Heart left ventricle (tissue), 16 donors: ENCODE measurements at regions not wholly inside any gene's neighbourhood (a gene's known extent, or its start where the extent isn't known, plus 50 kb on each side); places are given as distances from the start of the nearest gene placed in this dataset.

ENCODE experiments used
- ATAC-seq, 4 donors: fragments of 200-7000 bp; cut with Tn5 transposase; one replicate each; pipeline ENCODE4 v1.9.1; 2020 to 2022; ENCODE audit warnings: moderate library complexity in 4 of 4, mild to moderate bottlenecking in 3 of 4, moderate number of reproducible peaks in 1 of 4
- DNase-seq, 5 donors: peaks; one replicate each; pipeline ENCODE4 v3.0.0-alpha.2; 2020
- H3K27ac ChIP-seq, 12 donors: fragments of 200-600 bp; sonication (generic) in 4 of 12; one replicate each; pipeline versions ENCODE4 v1.5.0 to v1.8.0; 2016 to 2022; ENCODE audit warnings: mild to moderate bottlenecking in 2 of 12
- H3K27me3 ChIP-seq, 9 donors: fragments of 200-600 bp; sonication (generic) in 2 of 9; one replicate each; pipeline versions ENCODE4 v1.5.1 to v1.8.0; 2016 to 2022; ENCODE audit warnings: mild to moderate bottlenecking in 3 of 9
- H3K36me3 ChIP-seq, 9 donors: fragments of 200-600 bp; sonication (generic) in 2 of 9; one replicate each; pipeline versions ENCODE4 v1.5.0 to v1.8.0; 2018 to 2022; ENCODE audit warnings: mild to moderate bottlenecking in 2 of 9
- H3K4me1 ChIP-seq, 12 donors: fragments of 200-600 bp; sonication (generic) in 4 of 12; one replicate each; pipeline versions ENCODE4 v1.5.0 to v1.8.0; 2016 to 2022; ENCODE audit warnings: mild to moderate bottlenecking in 3 of 12
- H3K4me3 ChIP-seq, 12 donors: fragments of 200-600 bp; sonication (generic) in 4 of 12; one replicate each; pipeline versions ENCODE4 v1.5.0 to v1.8.0; 2017 to 2022; ENCODE audit warnings: mild to moderate bottlenecking in 9 of 12, moderate library complexity in 4 of 12
- H3K9me3 ChIP-seq, 12 donors: fragments of 200-600 bp; sonication (generic) in 4 of 12; one replicate each; pipeline versions ENCODE4 v1.5.0 to v1.8.0; 2016 to 2022; ENCODE audit warnings: mild to moderate bottlenecking in 1 of 12
- CTCF ChIP-seq, 12 donors: fragments of 200-600 bp; sonication (generic) in 4 of 12; IDR thresholded peaks; one replicate each; pipeline versions ENCODE4 v1.5.0 to v1.8.0; 2018 to 2022; ENCODE audit warnings: antibody characterized with exemption in 12 of 12, mild to moderate bottlenecking in 5 of 12
- POLR2A ChIP-seq, 2 donors: fragments of 450-650 bp; IDR thresholded peaks; one replicate each; pipeline ENCODE4 v1.6.1; 2017; ENCODE audit warnings: antibody characterized with exemption in 2 of 2, mild to moderate bottlenecking in 2 of 2, moderate library complexity in 2 of 2
- WGBS, 4 donors: extraction: QIAGEN DNeasy Blood & Tissue Kit in 2 of 4; methylation state at CpG; one replicate each; pipeline versions ENCODE4 v1.1.5 to v1.1.7; 2013 to 2018; 5-methylcytosine and 5-hydroxymethylcytosine counted together
- intact Hi-C, 10 donors: fragments of 100-400 bp; cut with DNase I; formaldehyde crosslinking; loops; one replicate each; pipeline versions ENCODE4 v1.11.1 to v1.14.2; 2022
- donor health status: ischemic (EF 13 %, LVEDD 7.1; RV severe dilation, severe dysfunction).
- donor health status: healthy with polysubstance abuse.
- donor health status: DM: no; HTN: yes; CAD: no.
- donor health status: DM: no; HTN: no; CAD: no.
- donor health status: ischemic (EF 25% LVEDD 6.9; RV normal size, moderate dysfunction).
- donor health status: ischemic (EF 25% LVEDD 5.7; RV mildly dilated, moderate dysfunction).
- donor health status: healthy.
- donor health status: DM: yes; HTN: yes; CAD: no.
- donor health status: ischemic (EF 35%, LVEDD 5.7; RV mildly dilated, moderate dysfunction).
- donor health status: nonischemic (EF 11% LVEDD 7.7; RV severe dilation, severe dysfunction).
- donor health status: DM: yes; HTN: yes; CAD: no.
- donor health status: PGD.
- donor health status: ischemic (EF 29% LVEDD 5.4; RV normal size, mild dysfunction).
- donor health status: nonischemic (EF 23%, LVEDD 6.1; RV moderate dilation, normal function).

- intact Hi-C loops: no loop called here
Measured at GRCh38 chr5:12335938-12336337, 431.7 kb upstream of the CTNND2 start.

DNA sequence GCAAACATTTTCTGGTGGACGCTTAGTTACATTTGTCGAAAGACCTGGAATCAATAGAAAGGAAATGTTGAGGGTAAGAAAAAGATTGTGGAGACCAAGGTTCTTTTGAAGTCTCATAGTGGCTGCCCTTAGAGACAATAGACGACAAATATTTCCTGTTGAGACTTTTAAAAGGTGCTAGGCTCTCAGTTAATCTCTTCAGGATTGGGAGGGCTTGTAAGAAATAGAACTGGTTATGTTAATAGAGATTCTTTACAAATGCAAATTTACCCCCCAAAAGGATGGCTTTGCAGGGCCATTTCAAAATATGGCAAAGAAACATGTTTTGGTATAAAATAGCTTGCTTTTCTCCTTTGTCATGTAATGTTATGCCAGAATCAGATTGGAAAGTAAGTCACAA is 428.2 kb upstream of the CTNND2 start:
- Histone ChIP-seq H3K27ac (no peak overlapping the region), H3K9me3 (peaks cover 0 to 21% (median 0%) of the 10 kb centered on the region in 12 donors), H3K4me1 (no peaks in the 10 kb centered on the region), H3K36me3 (no peaks in the 10 kb centered on the region), H3K27me3 (no peaks in the 10 kb centered on the region), H3K4me3 (no peak overlapping the region)
- no peak for TF ChIP-seq POLR2A (IDR thresholded peaks at IDR 0.05)
- TF ChIP-seq CTCF (IDR thresholded peaks at IDR 0.05): no peak
- WGBS, 4 donors: 24 to 34% (median 29%) methylated on average over 3 of the region's 3 CpGs
- no peak for DNase-seq
- intact Hi-C loops: no loop called here
- ATAC-seq: no peak

More at GRCh38 chr5:12335938-12336337, 431.7 kb upstream of the CTNND2 start:
- H3K4me3 ChIP-seq: no peak overlapping the region
- peaks cover 0 to 10% (median 0%) of the 10 kb centered on the region in 12 donors for H3K9me3 ChIP-seq
- no peak for DNase-seq
- H3K36me3 ChIP-seq: no peaks in the 10 kb centered on the region
- WGBS, 4 donors: 30 to 42% (median 36%) methylated on average over 3 of the region's 3 CpGs
- TF ChIP-seq CTCF (IDR thresholded peaks at IDR 0.05) (no peak), POLR2A (IDR thresholded peaks at IDR 0.05) (no peak)
- H3K27me3 ChIP-seq: no peaks in the 10 kb centered on the region
- no peak overlapping the region for H3K27ac ChIP-seq
- ATAC-seq: no peak
- H3K4me1 ChIP-seq: no peaks in the 10 kb centered on the region

DNA sequence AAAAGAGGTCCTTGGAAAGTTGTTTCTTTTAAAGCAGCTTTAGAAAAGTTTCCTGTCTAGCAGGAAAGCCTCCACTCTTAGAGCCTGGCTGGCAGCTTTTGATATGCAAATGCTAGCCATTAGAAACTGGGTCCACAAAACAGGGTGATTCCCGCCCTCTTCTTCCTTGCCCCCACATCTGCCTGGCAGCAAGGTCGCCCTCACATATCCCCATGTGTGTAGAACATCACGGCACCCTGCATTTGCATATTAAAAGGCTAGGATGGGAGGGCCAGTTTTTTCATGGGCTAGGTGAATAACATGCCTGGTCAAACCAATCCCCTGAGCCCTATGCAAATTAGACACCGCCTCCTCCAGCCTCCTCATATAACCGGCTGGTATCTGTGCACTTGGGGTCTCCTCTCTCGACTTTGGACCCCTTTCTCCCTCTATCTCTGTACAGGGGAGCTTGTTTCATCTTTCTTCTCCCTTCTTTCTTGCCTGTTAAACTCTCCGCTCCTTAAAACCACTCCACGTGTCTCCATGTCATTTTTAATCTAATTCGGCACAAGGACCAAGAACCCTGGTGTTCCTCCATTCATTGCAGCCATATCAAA is 426.8 kb upstream of the CTNND2 start:
- DNase-seq (no peak), ATAC-seq (no peak)
- intact Hi-C loops: no loop called here
- Histone ChIP-seq H3K4me1 (no peaks in the 10 kb centered on the region), H3K36me3 (no peaks in the 10 kb centered on the region), H3K27ac (no peak overlapping the region), H3K4me3 (no peak overlapping the region), H3K27me3 (no peaks in the 10 kb centered on the region), H3K9me3 (peaks cover 0 to 21% (median 0%) of the 10 kb centered on the region in 12 donors)
- TF ChIP-seq CTCF (IDR thresholded peaks at IDR 0.05): no peak
- no peak for TF ChIP-seq POLR2A (IDR thresholded peaks at IDR 0.05)
- 61 to 69% (median 66%) methylated on average over 9 of the region's 9 CpGs for WGBS, 4 donors

DNA sequence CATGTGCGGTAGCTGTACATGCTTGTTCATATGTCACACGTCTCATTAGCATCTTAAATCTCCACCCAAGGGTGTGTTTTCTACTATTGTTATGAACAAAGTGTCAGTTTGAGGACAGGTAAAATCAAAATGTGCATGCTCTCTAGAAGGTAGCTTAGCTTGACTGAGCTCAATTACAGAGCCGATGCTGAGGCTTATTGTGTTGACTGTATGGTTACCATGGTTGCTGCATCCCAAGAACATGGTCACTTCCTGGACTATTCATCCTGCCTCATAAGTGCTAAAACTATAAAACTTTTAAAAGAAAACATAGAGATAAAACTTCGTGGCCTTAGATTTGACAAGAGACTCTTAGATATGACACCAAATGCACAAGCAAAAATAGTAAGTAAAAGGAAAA is 426.1 kb upstream of the CTNND2 start:
- Histone ChIP-seq H3K9me3 (peaks cover 0 to 21% (median 0%) of the 10 kb centered on the region in 12 donors), H3K4me1 (no peaks in the 10 kb centered on the region), H3K27ac (no peak overlapping the region), H3K27me3 (no peaks in the 10 kb centered on the region), H3K36me3 (no peaks in the 10 kb centered on the region), H3K4me3 (no peak overlapping the region)
- ATAC-seq (no peak), DNase-seq (no peak)
- TF ChIP-seq CTCF (IDR thresholded peaks at IDR 0.05) (no peak), POLR2A (IDR thresholded peaks at IDR 0.05) (no peak)
- 59 to 74% (median 68%) methylated on average over 4 of the region's 4 CpGs for WGBS, 4 donors
- intact Hi-C loops: no loop called here
